ENCODE measurements at regions not wholly inside any gene's neighbourhood (a gene's known extent, or its start where the extent isn't known, plus 50 kb on each side); places are given as distances from the start of the nearest gene placed in this dataset.

DNA sequence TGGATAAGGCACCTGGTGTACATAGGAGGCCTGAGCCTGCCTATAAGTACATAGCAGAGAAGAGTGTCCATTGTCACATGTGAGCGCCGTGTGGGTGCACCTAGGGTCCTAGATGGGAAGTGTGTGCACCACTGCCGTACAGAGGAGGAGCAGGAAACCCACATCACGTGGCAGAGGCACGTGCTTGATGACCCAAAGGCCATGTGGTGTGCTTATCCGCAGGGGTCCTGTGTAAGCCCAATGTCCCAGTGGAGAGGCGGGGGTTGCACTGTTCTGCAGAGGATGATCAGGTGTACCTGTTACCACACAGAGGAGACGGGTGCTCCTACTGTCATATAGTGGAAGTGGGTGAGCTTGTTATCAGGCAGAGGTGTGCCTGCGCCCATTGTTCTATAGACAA lies 354.1 kb upstream of the IRX2 start:
- no peak for DNase-seq
- Histone ChIP-seq H3K9me3 (ENCODE audit: insufficient read depth, low read depth) (no peaks in the 10 kb centered on the region), H3F3A (ENCODE audit: insufficient read depth, low read depth) (no peaks in the 10 kb centered on the region), H3K9me2 (ENCODE audit: insufficient read depth) (no peaks in the 10 kb centered on the region), H2AFZ (no peak overlapping the region), H4K20me1 (ENCODE audit: insufficient read depth) (no peaks in the 10 kb centered on the region), H3K4me1 (replicated peaks; ENCODE audit: insufficient read depth) (no peaks in the 10 kb centered on the region), H3K36me3 (ENCODE audit: low read depth) (no peaks in the 10 kb centered on the region), H3K27ac (no peak overlapping the region), H3K4me2 (no peak overlapping the region), H3K79me2 (ENCODE audit: low read depth) (no peaks in the 10 kb centered on the region), H3K27me3 (ENCODE audit: insufficient read depth, low read depth) (peaks cover 96% of the 10 kb centered on the region), H3K4me3 (no peak overlapping the region)
- CTCF ChIA-PET = no interaction called here
- BruUV-seq (replicated peaks) = no TSS peak
- TF ChIP-seq EZH2 (IDR thresholded peaks at IDR 0.05; ENCODE audit: low read depth) = no peak
- TF ChIP-seq, protein P1, sequence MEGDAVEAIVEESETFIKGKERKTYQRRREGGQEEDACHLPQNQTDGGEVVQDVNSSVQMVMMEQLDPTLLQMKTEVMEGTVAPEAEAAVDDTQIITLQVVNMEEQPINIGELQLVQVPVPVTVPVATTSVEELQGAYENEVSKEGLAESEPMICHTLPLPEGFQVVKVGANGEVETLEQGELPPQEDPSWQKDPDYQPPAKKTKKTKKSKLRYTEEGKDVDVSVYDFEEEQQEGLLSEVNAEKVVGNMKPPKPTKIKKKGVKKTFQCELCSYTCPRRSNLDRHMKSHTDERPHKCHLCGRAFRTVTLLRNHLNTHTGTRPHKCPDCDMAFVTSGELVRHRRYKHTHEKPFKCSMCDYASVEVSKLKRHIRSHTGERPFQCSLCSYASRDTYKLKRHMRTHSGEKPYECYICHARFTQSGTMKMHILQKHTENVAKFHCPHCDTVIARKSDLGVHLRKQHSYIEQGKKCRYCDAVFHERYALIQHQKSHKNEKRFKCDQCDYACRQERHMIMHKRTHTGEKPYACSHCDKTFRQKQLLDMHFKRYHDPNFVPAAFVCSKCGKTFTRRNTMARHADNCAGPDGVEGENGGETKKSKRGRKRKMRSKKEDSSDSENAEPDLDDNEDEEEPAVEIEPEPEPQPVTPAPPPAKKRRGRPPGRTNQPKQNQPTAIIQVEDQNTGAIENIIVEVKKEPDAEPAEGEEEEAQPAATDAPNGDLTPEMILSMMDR (conservative IDR thresholded peaks at IDR 0.05) = no peak
- intact Hi-C loops (cut with micrococcal nuclease; ENCODE audit: unreplicated experiment) = no loop called here
- POLR2A ChIA-PET (ENCODE audit: unreplicated experiment) = no interaction called here

DNA sequence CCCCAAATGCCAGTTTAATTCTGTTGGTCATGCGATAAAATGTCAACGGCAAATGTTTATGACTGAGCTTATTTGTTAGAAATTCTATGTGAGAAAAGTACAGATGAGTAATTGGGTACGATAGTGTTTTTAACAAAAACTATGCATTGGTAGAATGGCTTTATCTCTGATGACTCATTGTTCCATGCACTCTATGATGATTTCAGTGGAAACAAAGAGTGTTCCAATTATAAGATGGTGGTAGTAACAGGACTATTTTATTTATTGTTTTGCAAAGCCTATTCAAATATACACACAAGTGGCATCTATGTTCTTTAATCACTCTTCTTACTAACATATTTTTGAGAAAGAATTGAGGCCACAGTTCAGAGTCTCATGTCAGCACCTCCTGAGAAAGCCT lies 353.7 kb upstream of the IRX2 start:
- CTCF ChIA-PET = no interaction called here
- no peak for TF ChIP-seq EZH2 (IDR thresholded peaks at IDR 0.05; ENCODE audit: low read depth)
- TF ChIP-seq, protein P1 (conservative IDR thresholded peaks at IDR 0.05) = no peak

DNA sequence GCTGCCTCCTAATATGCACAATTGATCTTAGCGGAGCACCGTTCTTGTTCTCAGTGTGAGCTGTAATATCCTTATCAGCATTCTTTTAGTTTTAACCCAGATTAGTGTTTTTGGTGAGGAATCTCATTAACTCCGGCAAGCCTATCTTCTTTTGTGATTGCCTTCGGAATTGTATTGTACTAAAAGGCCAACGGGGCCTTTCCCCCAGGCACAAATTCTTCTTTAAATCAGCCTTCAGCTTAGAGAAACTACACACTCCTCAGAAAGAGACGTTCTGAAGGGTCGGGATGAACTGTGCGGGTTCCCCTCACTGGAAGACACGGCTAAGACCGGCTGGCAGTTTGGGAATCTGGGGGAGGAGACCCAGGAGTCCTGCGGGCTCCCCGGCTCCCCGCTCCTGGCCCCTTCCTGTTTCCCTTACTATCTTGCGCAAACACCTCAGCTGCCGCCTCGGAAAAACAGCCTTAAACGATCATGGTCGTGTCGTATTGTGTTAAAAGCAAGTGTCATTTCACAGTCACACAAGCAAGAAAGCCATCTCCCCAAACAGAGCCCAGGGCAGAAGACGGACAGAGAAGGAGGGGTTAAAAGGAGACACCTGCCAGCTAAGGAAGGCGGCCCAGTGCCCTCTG lies 353.1 kb upstream of the IRX2 start:
- Histone ChIP-seq H3K27ac (no peak overlapping the region), H3K27me3 (ENCODE audit: insufficient read depth, low read depth) (peaks cover 96% of the 10 kb centered on the region), H3K36me3 (ENCODE audit: low read depth) (no peaks in the 10 kb centered on the region), H3K4me2 (no peak overlapping the region), H3K4me3 (no peak overlapping the region), H3K9me2 (ENCODE audit: insufficient read depth) (no peaks in the 10 kb centered on the region), H3K79me2 (ENCODE audit: low read depth) (no peaks in the 10 kb centered on the region), H3F3A (ENCODE audit: insufficient read depth, low read depth) (no peaks in the 10 kb centered on the region), H4K20me1 (ENCODE audit: insufficient read depth) (no peaks in the 10 kb centered on the region), H3K9me3 (ENCODE audit: insufficient read depth, low read depth) (no peaks in the 10 kb centered on the region), H2AFZ (no peak overlapping the region), H3K4me1 (replicated peaks; ENCODE audit: insufficient read depth) (no peaks in the 10 kb centered on the region)
- intact Hi-C loops (cut with micrococcal nuclease; ENCODE audit: unreplicated experiment) = no loop called here
- TF ChIP-seq EZH2 (IDR thresholded peaks at IDR 0.05; ENCODE audit: low read depth) = no peak
- TF ChIP-seq, protein P1 (conservative IDR thresholded peaks at IDR 0.05) = no peak
- CTCF ChIA-PET = no interaction called here
- BruUV-seq (replicated peaks) = no TSS peak
- no peak for DNase-seq
- POLR2A ChIA-PET (ENCODE audit: unreplicated experiment) = no interaction called here

More for the DNA sequence above, 353.7 kb upstream of the IRX2 start:
- intact Hi-C loops (cut with micrococcal nuclease; ENCODE audit: unreplicated experiment) = no loop called here
- Histone ChIP-seq H3K79me2 (ENCODE audit: low read depth) (no peaks in the 10 kb centered on the region), H3K27me3 (ENCODE audit: insufficient read depth, low read depth) (peaks cover 96% of the 10 kb centered on the region), H4K20me1 (ENCODE audit: insufficient read depth) (no peaks in the 10 kb centered on the region), H3K36me3 (ENCODE audit: low read depth) (no peaks in the 10 kb centered on the region), H3K9me2 (ENCODE audit: insufficient read depth) (no peaks in the 10 kb centered on the region), H3K4me1 (replicated peaks; ENCODE audit: insufficient read depth) (no peaks in the 10 kb centered on the region), H3K9me3 (ENCODE audit: insufficient read depth, low read depth) (no peaks in the 10 kb centered on the region), H3K4me2 (no peak overlapping the region), H3K4me3 (no peak overlapping the region), H2AFZ (no peak overlapping the region), H3F3A (ENCODE audit: insufficient read depth, low read depth) (no peaks in the 10 kb centered on the region), H3K27ac (no peak overlapping the region)
- BruUV-seq (replicated peaks) = no TSS peak
- POLR2A ChIA-PET (ENCODE audit: unreplicated experiment) = no interaction called here
- no peak for DNase-seq
